K562 (cell line): ENCODE measurements at regions not wholly inside any gene's neighbourhood (a gene's known extent, or its start where the extent isn't known, plus 50 kb on each side); places are given as distances from the start of the nearest gene placed in this dataset.

Experiments used
- ATAC-seq: fragments of 200-7000 bp; cut with Tn5 transposase; 3 replicates; pipeline ENCODE4 v1.9.1; 2020; ENCODE audit warnings: moderate library complexity
- BruUV-seq: library from RNA; stranded (reverse); fragments of 400-500 nt; replicated peaks from 2 replicates; lab custom pipeline; 2021; lab: Mats Ljungman, UMichigan
- CTCF ChIA-PET: fragments of 300-600 bp; formaldehyde crosslinking; extraction: SDS; loops from one replicate; lab custom pipeline; 2021; ENCODE audit warnings: low intra/inter-chr PET ratio; lab: Yijun Ruan, JAX
- POLR2A ChIA-PET: fragments of 300-600, 350-650 bp; sonication (Branson Sonifier 250); formaldehyde crosslinking; extraction: SDS; loops from one replicate; lab custom pipeline; 2021; ENCODE audit warnings: antibody characterized with exemption, inconsistent platforms; lab: Yijun Ruan, JAX
- DNase-seq, 4 experiments: peaks; one replicate each; pipeline versions ENCODE4 v3.0.0 to v3.0.0-alpha.2; 2011 to 2018; ENCODE audit warnings: low spot score in 3 of 4, mixed read lengths in 3 of 4; ENCODE audit errors: extremely low read depth in 1 of 4
- FAIRE-seq: peaks from 2 replicates; lab custom pipeline; 2011; peaks lifted over from hg19 to GRCh38; lab: Jason Lieb, UNC
- H2AFZ ChIP-seq: 2 replicates; pipeline ENCODE4 v1.6.0; 2011; ENCODE audit warnings: low read depth, low read length, control low read depth, inconsistent platforms
- H3K27ac ChIP-seq: fragments of 200-600 bp; 3 replicates; pipeline ENCODE4 v1.8.0; 2011; ENCODE audit warnings: low read depth, mild to moderate bottlenecking, control low read depth, inconsistent platforms, low read length, moderate library complexity, mixed read lengths; ENCODE audit errors: extremely low read depth
- H3K27me3 ChIP-seq, 2 experiments: fragments of 300-600 bp in 1 of 2; 2 replicates in 1 of 2; 3 replicates in 1 of 2; pipeline versions ENCODE4 v1.6.0 to v1.8.0; 2011; ENCODE audit warnings: inconsistent platforms in 2 of 2, low read length in 2 of 2, mild to moderate bottlenecking in 1 of 2, mixed read lengths in 1 of 2, moderate library complexity in 1 of 2; ENCODE audit not compliant: control insufficient read depth in 2 of 2, insufficient read depth in 2 of 2
- H3K36me3 ChIP-seq: fragments of 300-600 bp; 3 replicates; pipeline ENCODE4 v1.8.0; 2011; ENCODE audit warnings: mild to moderate bottlenecking, low read length, inconsistent platforms; ENCODE audit not compliant: control insufficient read depth, insufficient read depth
- H3K4me1 ChIP-seq, 2 experiments: fragments of 200-600 bp in 1 of 2; replicated peaks in 1 of 2; 2 replicates in 1 of 2; 3 replicates in 1 of 2; pipeline versions ENCODE4 v1.5.1 to v1.8.0; 2011; ENCODE audit warnings: inconsistent platforms in 2 of 2, low read length in 2 of 2, mild to moderate bottlenecking in 1 of 2, mixed read lengths in 1 of 2, moderate library complexity in 1 of 2; ENCODE audit not compliant: control insufficient read depth in 2 of 2, insufficient read depth in 2 of 2
- H3K4me2 ChIP-seq: 2 replicates; pipeline ENCODE4 v1.6.1; 2011; ENCODE audit warnings: low read length, control low read depth, inconsistent platforms, mixed read lengths; ENCODE audit not compliant: insufficient read depth
- H3K4me3 ChIP-seq: fragments of 200-600 bp; sonication (generic), shearing (Covaris generic); 2 replicates; pipeline ENCODE4 v1.5.1; 2016; ENCODE audit warnings: control low read depth, inconsistent platforms
- H3K79me2 ChIP-seq: fragments of 200-600 bp; 3 replicates; pipeline ENCODE4 v1.8.0; 2011; ENCODE audit warnings: low read length, inconsistent platforms; ENCODE audit not compliant: control insufficient read depth, insufficient read depth
- H3K9ac ChIP-seq, 2 experiments: 2 replicates each; pipeline versions ENCODE4 v1.6.0 to v1.6.1; 2011; ENCODE audit warnings: low read depth in 2 of 2, low read length in 2 of 2, control low read depth in 1 of 2, inconsistent platforms in 1 of 2, mild to moderate bottlenecking in 1 of 2, mixed read lengths in 1 of 2; ENCODE audit not compliant: insufficient read depth in 1 of 2
- H3K9me1 ChIP-seq: one replicate; pipeline ENCODE4 v1.6.0; 2011; ENCODE audit warnings: inconsistent platforms, mild to moderate bottlenecking, low read length, moderate library complexity; ENCODE audit not compliant: control insufficient read depth, insufficient read depth
- H3K9me3 ChIP-seq: replicated peaks from 2 replicates; pipeline ENCODE4 v1.5.1; 2011; ENCODE audit warnings: low read depth, low read length, inconsistent platforms; ENCODE audit not compliant: control insufficient read depth, insufficient read depth
- H4K20me1 ChIP-seq: replicated peaks from 2 replicates; pipeline ENCODE4 v1.6.1; 2011; ENCODE audit warnings: low read length, inconsistent platforms, mixed read lengths; ENCODE audit not compliant: control insufficient read depth, insufficient read depth
- ASH1L ChIP-seq: fragments of 450-650 bp; IDR thresholded peaks from 2 replicates; pipeline ENCODE4 v1.6.1; 2018; ENCODE audit warnings: borderline replicate concordance, mild to moderate bottlenecking, low read depth; ENCODE audit not compliant: partially characterized antibody
- GABPA ChIP-seq: fragments of 200-800 bp; sonication (Bioruptor generic); conservative IDR thresholded peaks from 2 replicates; pipeline ENCODE4 v1.6.1; 2016; ENCODE audit warnings: low read depth, missing genetic modification characterization, missing compliant biosample characterization
- TCF3 ChIP-seq: sonication (generic); formaldehyde crosslinking; IDR thresholded peaks from 2 replicates; pipeline ENCODE4 v1.4.0; 2020; ENCODE audit warnings: mild to moderate bottlenecking, missing genetic modification reagents
- ZKSCAN8 ChIP-seq: fragments of 200-800 bp; sonication (Bioruptor generic); IDR thresholded peaks from 2 replicates; pipeline ENCODE4 v1.6.1; 2016; ENCODE audit warnings: missing genetic modification characterization, missing compliant biosample characterization
- ZNF23 ChIP-seq: fragments of 250-450 bp; sonication (Bioruptor Pico); IDR thresholded peaks from 2 replicates; pipeline ENCODE4 v1.4.0; 2020; ENCODE audit warnings: mild to moderate bottlenecking
- ZNF277 ChIP-seq: fragments of 250-450 bp; sonication (Bioruptor Pico); IDR thresholded peaks from 2 replicates; pipeline ENCODE4 v1.8.0; 2022; ENCODE audit warnings: inconsistent platforms, mild to moderate bottlenecking, moderate library complexity, borderline replicate concordance
- ZNF77 ChIP-seq: fragments of 250-450 bp; sonication (Bioruptor Pico); IDR thresholded peaks from 2 replicates; pipeline ENCODE4 v1.5.0; 2020
- WGBS: fragments of 100-300 bp; shearing (Covaris generic); methylation state at CpG from one replicate; pipeline ENCODE4 v1.1.6; 2016; ENCODE audit warnings: low coverage, mixed read lengths; ENCODE audit not compliant: insufficient coverage; ENCODE audit errors: missing lambda C conversion rate; 5-methylcytosine and 5-hydroxymethylcytosine counted together
- in situ Hi-C: fragments of 300-500 bp; cut with MboI; formaldehyde crosslinking; loops from 4 replicates; pipeline ENCODE4 v1.15.0; 2018; ENCODE audit warnings: inconsistent platforms, mixed read lengths
- intact Hi-C: fragments of 100-400 bp; cut with micrococcal nuclease; formaldehyde crosslinking; loops from 2 replicates; pipeline ENCODE4 v1.14.2; 2022
- TF ChIP-seq, protein P1 (sequence below), 2 experiments: fragments of 450-650 bp; formaldehyde crosslinking in 1 of 2; IDR thresholded peaks; 2 replicates each; pipeline versions ENCODE4 v1.4.0 to v1.6.1; 2014 to 2020; ENCODE audit warnings: mild to moderate bottlenecking in 2 of 2, borderline replicate concordance in 1 of 2, low read depth in 1 of 2
- TF ChIP-seq, protein P2 (sequence below): fragments of 250-450 bp; sonication (Bioruptor Pico); IDR thresholded peaks from 2 replicates; pipeline ENCODE4 v1.8.0; 2021; ENCODE audit warnings: borderline replicate concordance, mild to moderate bottlenecking, moderate library complexity; ENCODE audit not compliant: poor library complexity, severe bottlenecking
- TF ChIP-seq, protein P3 (sequence below), 3 experiments: fragments of 200-800 bp in 1 of 3; sonication (Bioruptor generic) in 1 of 3; sonication (generic) in 1 of 3; formaldehyde crosslinking in 1 of 3; IDR thresholded peaks; 2 replicates each; pipeline versions ENCODE4 v1.6.1 to v1.8.0; 2016 to 2022; ENCODE audit warnings: mild to moderate bottlenecking in 2 of 3, missing compliant biosample characterization in 2 of 3, missing genetic modification characterization in 2 of 3, missing genetic modification reagents in 1 of 3

- Histone ChIP-seq H2AFZ (no peak overlapping the region), H3K27me3 (peaks cover 4 to 17% of the 10 kb centered on the region in 2 experiments; a peak in 4 of 5 replicates), H3K9me3 (no peaks in the 10 kb centered on the region), H3K4me3 (no peak overlapping the region), H3K9ac (no peak overlapping the region), H4K20me1 (peaks cover 8% of the 10 kb centered on the region; the same call in 1 of the 2 replicates), H3K4me2 (no peak overlapping the region), H3K9me1 (no peaks in the 10 kb centered on the region), H3K79me2 (no peaks in the 10 kb centered on the region), H3K4me1 (no peaks in the 10 kb centered on the region), H3K27ac (no peak overlapping the region), H3K36me3 (no peaks in the 10 kb centered on the region)
- ChIA-PET POLR2A (interaction anchor here (0.7 kb wide), 1 partner anchor 24 kb away, joined by 3 read pairs; no protein-coding TSS in a partner anchor), CTCF (no interaction called here)
- BruUV-seq = no TSS peak
- DNase-seq = no peak
- no peak for ATAC-seq
- intact Hi-C loops (no loop called here), in situ Hi-C loops (no loop called here)
- FAIRE-seq = no peak
- 3% methylated on average over 6 of the region's 6 CpGs for WGBS
- TF ChIP-seq ZNF23 (CRISPR knock-in tag) (no peak), ZNF77 (CRISPR knock-in tag) (no peak), ASH1L (no peak), ZNF277 (CRISPR knock-in tag) (no peak), GABPA (tag) (no peak), TCF3 (CRISPR knock-in tag) (no peak), ZKSCAN8 (CRISPR knock-in tag) (no peak)
- TF ChIP-seq, protein P1, sequence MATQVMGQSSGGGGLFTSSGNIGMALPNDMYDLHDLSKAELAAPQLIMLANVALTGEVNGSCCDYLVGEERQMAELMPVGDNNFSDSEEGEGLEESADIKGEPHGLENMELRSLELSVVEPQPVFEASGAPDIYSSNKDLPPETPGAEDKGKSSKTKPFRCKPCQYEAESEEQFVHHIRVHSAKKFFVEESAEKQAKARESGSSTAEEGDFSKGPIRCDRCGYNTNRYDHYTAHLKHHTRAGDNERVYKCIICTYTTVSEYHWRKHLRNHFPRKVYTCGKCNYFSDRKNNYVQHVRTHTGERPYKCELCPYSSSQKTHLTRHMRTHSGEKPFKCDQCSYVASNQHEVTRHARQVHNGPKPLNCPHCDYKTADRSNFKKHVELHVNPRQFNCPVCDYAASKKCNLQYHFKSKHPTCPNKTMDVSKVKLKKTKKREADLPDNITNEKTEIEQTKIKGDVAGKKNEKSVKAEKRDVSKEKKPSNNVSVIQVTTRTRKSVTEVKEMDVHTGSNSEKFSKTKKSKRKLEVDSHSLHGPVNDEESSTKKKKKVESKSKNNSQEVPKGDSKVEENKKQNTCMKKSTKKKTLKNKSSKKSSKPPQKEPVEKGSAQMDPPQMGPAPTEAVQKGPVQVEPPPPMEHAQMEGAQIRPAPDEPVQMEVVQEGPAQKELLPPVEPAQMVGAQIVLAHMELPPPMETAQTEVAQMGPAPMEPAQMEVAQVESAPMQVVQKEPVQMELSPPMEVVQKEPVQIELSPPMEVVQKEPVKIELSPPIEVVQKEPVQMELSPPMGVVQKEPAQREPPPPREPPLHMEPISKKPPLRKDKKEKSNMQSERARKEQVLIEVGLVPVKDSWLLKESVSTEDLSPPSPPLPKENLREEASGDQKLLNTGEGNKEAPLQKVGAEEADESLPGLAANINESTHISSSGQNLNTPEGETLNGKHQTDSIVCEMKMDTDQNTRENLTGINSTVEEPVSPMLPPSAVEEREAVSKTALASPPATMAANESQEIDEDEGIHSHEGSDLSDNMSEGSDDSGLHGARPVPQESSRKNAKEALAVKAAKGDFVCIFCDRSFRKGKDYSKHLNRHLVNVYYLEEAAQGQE (IDR thresholded peaks at IDR 0.05; ENCODE audit: borderline replicate concordance) = no peak
- TF ChIP-seq, protein P1 (CRISPR knock-in tag; IDR thresholded peaks at IDR 0.05; ENCODE audit: low read depth) = no peak
- TF ChIP-seq, protein P2, sequence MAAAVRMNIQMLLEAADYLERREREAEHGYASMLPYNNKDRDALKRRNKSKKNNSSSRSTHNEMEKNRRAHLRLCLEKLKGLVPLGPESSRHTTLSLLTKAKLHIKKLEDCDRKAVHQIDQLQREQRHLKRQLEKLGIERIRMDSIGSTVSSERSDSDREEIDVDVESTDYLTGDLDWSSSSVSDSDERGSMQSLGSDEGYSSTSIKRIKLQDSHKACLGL (CRISPR knock-in tag) = no peak
- TF ChIP-seq, protein P3, sequence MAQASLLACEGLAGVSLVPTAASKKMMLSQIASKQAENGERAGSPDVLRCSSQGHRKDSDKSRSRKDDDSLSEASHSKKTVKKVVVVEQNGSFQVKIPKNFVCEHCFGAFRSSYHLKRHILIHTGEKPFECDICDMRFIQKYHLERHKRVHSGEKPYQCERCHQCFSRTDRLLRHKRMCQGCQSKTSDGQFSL (CRISPR knock-in tag; IDR thresholded peaks at IDR 0.05) = no peak
- TF ChIP-seq, protein P3 (tag; IDR thresholded peaks at IDR 0.05) = no peak
Measured at GRCh38 chr18:7454429-7454828, 112.7 kb upstream of the PTPRM start.
